NOMO-1 treated with dmso at 0.1 percent for 144 hours (cell line): ENCODE measurements at regions not wholly inside any gene's neighbourhood (a gene's known extent, or its start where the extent isn't known, plus 50 kb on each side); places are given as distances from the start of the nearest gene placed in this dataset.

Experiments
- DNase-seq: peaks from one replicate; lab custom pipeline; 2025; ENCODE audit not compliant: unreplicated experiment; lab: John Stamatoyannopoulos, UW

GRCh38 chr1:68293609-68294366 lies 61.5 kb upstream of the WLS start:
- no peak for DNase-seq

- DNase-seq = no peak
Observed at GRCh38 chr1:68293122-68293521, 60.8 kb upstream of the WLS start.

- peak; percentile 9 for DNase-seq
Observed at GRCh38 chr1:68291688-68292384, 59.5 kb upstream of the WLS start.

GRCh38 chr1:68287241-68287640 lies 54.9 kb upstream of the WLS start:
- no peak for DNase-seq

GRCh38 chr1:68285046-68285445 lies 52.7 kb upstream of the WLS start:
- no peak for DNase-seq

GRCh38 chr1:68281946-68282615 lies 49.8 kb upstream of the WLS start:
- no peak for DNase-seq
